NB4 (cell line): ENCODE measurements at regions not wholly inside any gene's neighbourhood (a gene's known extent, or its start where the extent isn't known, plus 50 kb on each side); places are given as distances from the start of the nearest gene placed in this dataset.

Experiments used
- POLR2A ChIP-seq: IDR thresholded peaks from 2 replicates; pipeline ENCODE4 v1.6.1; 2011; ENCODE audit warnings: mild to moderate bottlenecking; ENCODE audit not compliant: insufficient read length; ENCODE audit errors: extremely low read depth
- TF ChIP-seq, protein P1 (sequence below): IDR thresholded peaks from one replicate; pipeline ENCODE4 v1.5.1; 2012; ENCODE audit warnings: low read depth, low read length

DNA sequence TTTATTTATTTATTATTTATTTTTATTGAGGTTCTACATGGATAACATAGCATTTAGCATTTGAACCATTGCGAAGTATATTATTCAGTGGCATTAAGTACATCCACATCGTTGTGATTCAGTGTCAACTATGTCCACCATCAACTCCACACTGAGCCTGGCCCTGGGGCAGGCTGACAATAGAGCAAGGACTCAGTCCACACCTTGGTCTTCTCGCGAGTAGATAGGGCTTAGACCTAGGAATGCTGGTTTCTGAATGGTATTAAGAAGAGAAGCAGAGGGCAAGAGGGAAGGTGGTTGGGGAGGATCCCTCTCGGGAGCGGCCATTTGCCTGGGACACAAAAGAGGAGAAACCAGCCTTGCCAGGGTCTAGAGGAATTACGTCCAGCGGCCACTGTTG, 599.2 kb upstream of the MGMT start:
- TF ChIP-seq, protein P1, sequence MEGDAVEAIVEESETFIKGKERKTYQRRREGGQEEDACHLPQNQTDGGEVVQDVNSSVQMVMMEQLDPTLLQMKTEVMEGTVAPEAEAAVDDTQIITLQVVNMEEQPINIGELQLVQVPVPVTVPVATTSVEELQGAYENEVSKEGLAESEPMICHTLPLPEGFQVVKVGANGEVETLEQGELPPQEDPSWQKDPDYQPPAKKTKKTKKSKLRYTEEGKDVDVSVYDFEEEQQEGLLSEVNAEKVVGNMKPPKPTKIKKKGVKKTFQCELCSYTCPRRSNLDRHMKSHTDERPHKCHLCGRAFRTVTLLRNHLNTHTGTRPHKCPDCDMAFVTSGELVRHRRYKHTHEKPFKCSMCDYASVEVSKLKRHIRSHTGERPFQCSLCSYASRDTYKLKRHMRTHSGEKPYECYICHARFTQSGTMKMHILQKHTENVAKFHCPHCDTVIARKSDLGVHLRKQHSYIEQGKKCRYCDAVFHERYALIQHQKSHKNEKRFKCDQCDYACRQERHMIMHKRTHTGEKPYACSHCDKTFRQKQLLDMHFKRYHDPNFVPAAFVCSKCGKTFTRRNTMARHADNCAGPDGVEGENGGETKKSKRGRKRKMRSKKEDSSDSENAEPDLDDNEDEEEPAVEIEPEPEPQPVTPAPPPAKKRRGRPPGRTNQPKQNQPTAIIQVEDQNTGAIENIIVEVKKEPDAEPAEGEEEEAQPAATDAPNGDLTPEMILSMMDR, result no peak
- no peak for TF ChIP-seq POLR2A
